T47D (cell line): ENCODE measurements at regions not wholly inside any gene's neighbourhood (a gene's known extent, or its start where the extent isn't known, plus 50 kb on each side); places are given as distances from the start of the nearest gene placed in this dataset.
"Not testable (repeated sequence)": the region's sequence is repeated elsewhere in the genome, so short reads cannot be mapped to it uniquely, and the experiment has no call there.

ENCODE experiments used
- DNase-seq, 2 experiments: peaks; one replicate each; pipeline versions ENCODE4 v3.0.0 to v3.0.0-alpha.2; 2011 to 2012; ENCODE audit warnings: low read depth in 1 of 2, low spot score in 1 of 2
- JUND ChIP-seq: IDR thresholded peaks from 2 replicates; pipeline ENCODE4 v1.6.1; 2012; ENCODE audit warnings: low read depth
- in situ Hi-C: cut with HindIII; loops from 2 replicates; pipeline ENCODE4 v1.10.0; 2016; ENCODE audit warnings: low sequenced_read_pairs, low pct_unique_long_range_greater_than_20kb

- no peak for TF ChIP-seq JUND
- in situ Hi-C loops, result no loop called here
- DNase-seq, result no peak
Observed at GRCh38 chr7:119219663-119220062, 995.2 kb downstream of the ANKRD7 start.

GRCh38 chr7:119223930-119224329, 999.4 kb downstream of the ANKRD7 start:
- in situ Hi-C loops, result no loop called here
- no peak for DNase-seq
- TF ChIP-seq JUND, result no peak

GRCh38 chr7:119228482-119228881, 1004.0 kb downstream of the ANKRD7 start:
- no peak for TF ChIP-seq JUND
- in situ Hi-C loops, result no loop called here
- DNase-seq, result no peak

- no peak for DNase-seq
- in situ Hi-C loops, result no loop called here
- TF ChIP-seq JUND, result no peak
Observed at GRCh38 chr7:119232091-119232490, 1007.6 kb downstream of the ANKRD7 start.

- in situ Hi-C loops, result no loop called here
- no peak for TF ChIP-seq JUND
- no peak for DNase-seq
Observed at GRCh38 chr7:119233015-119233414, 1008.5 kb downstream of the ANKRD7 start.

- no peak for DNase-seq
- in situ Hi-C loops, result no loop called here
- no peak for TF ChIP-seq JUND
Observed at GRCh38 chr7:119252962-119253361, 1020.0 kb upstream of the KCND2 start.

- in situ Hi-C loops, result no loop called here
- TF ChIP-seq JUND, result no peak
- no peak for DNase-seq
Observed at GRCh38 chr7:119254742-119255141, 1018.2 kb upstream of the KCND2 start.

GRCh38 chr7:119256001-119256400, 1017.0 kb upstream of the KCND2 start:
- in situ Hi-C loops, result no loop called here
- no peak for TF ChIP-seq JUND

GRCh38 chr7:119256446-119257131, 1016.4 kb upstream of the KCND2 start:
- TF ChIP-seq JUND, result no peak
- DNase-seq, result peak in 1 of 2 experiments; percentile 15
- in situ Hi-C loops, result no loop called here

More at GRCh38 chr7:119256001-119256400, 1017.0 kb upstream of the KCND2 start:
- no peak for DNase-seq

GRCh38 chr7:119266790-119267189, 1006.2 kb upstream of the KCND2 start:
- in situ Hi-C loops, DNase-seq: not testable (repeated sequence)

- in situ Hi-C loops, result no loop called here
- peak; percentile 1 to 75 for DNase-seq
- no peak for TF ChIP-seq JUND
Observed at GRCh38 chr7:119270045-119270464, 1002.9 kb upstream of the KCND2 start.

GRCh38 chr7:119270644-119271043, 1002.3 kb upstream of the KCND2 start:
- no peak for DNase-seq
- no peak for TF ChIP-seq JUND
- in situ Hi-C loops, result no loop called here

- no peak for TF ChIP-seq JUND
- DNase-seq, result no peak
- in situ Hi-C loops, result no loop called here
Observed at GRCh38 chr7:119271147-119271779, 1001.7 kb upstream of the KCND2 start.

- in situ Hi-C loops, result no loop called here
- no peak for TF ChIP-seq JUND
- no peak for DNase-seq
Observed at GRCh38 chr7:119281181-119281846, 991.7 kb upstream of the KCND2 start.
